A549 (cell line): ENCODE measurements at regions not wholly inside any gene's neighbourhood (a gene's known extent, or its start where the extent isn't known, plus 50 kb on each side); places are given as distances from the start of the nearest gene placed in this dataset.

ENCODE experiments used
- ATAC-seq, 2 experiments: fragments of 200-7000 bp in 1 of 2; fragments of >200 bp in 1 of 2; cut with Nextera tagmentation in 1 of 2; cut with Tn5 transposase in 1 of 2; 3 replicates each; pipeline versions ENCODE4 v1.8.0 to v1.9.1; 2018 to 2020; ENCODE audit warnings: mild to moderate bottlenecking in 1 of 2, moderate library complexity in 1 of 2
- CTCF ChIA-PET: fragments of 300-600 bp; sonication (Branson Sonifier 250); formaldehyde crosslinking; extraction: SDS; loops from one replicate; lab custom pipeline; 2021; ENCODE audit warnings: antibody characterized with exemption, inconsistent platforms; lab: Yijun Ruan, JAX
- POLR2A ChIA-PET: fragments of 350-600 bp; formaldehyde crosslinking; extraction: SDS; loops from one replicate; lab custom pipeline; 2021; ENCODE audit warnings: antibody characterized with exemption, inconsistent platforms; lab: Yijun Ruan, JAX
- DNase-seq, 2 experiments: peaks; one replicate each; pipeline versions ENCODE4 v3.0.0 to v3.0.0-alpha.2; 2011 to 2016; ENCODE audit warnings: low read depth in 1 of 2, low spot score in 1 of 2
- FAIRE-seq: peaks from 2 replicates; lab custom pipeline; 2011; peaks lifted over from hg19 to GRCh38; lab: Jason Lieb, UNC
- H3K27ac ChIP-seq, 2 experiments: fragments of >200 bp; sonication (Bioruptor Twin); formaldehyde crosslinking; 3 replicates each; pipeline ENCODE4 v1.5.1; 2016 to 2017
- H3K4me1 ChIP-seq: fragments of >200 bp; sonication (Bioruptor Twin); formaldehyde crosslinking; 3 replicates; pipeline ENCODE4 v1.6.1; 2016
- H3K4me2 ChIP-seq: fragments of >200 bp; sonication (Bioruptor Twin); formaldehyde crosslinking; 3 replicates; pipeline ENCODE4 v1.6.1; 2016
- H3K4me3 ChIP-seq: fragments of >200 bp; sonication (Bioruptor Twin); formaldehyde crosslinking; 3 replicates; pipeline ENCODE4 v1.5.1; 2016
- H3K9me3 ChIP-seq: fragments of >200 bp; sonication (Bioruptor Twin); formaldehyde crosslinking; 3 replicates; pipeline ENCODE4 v1.6.1; 2016
- CBX8 ChIP-seq: fragments of 200-600 bp; sonication (generic); IDR thresholded peaks from 2 replicates; pipeline ENCODE4 v1.6.1; 2016
- CEBPB ChIP-seq, 2 experiments: fragments of >200 bp in 1 of 2; sonication (Bioruptor Twin) in 1 of 2; formaldehyde crosslinking in 1 of 2; IDR thresholded peaks; 2 replicates each; pipeline ENCODE4 v1.6.1; 2012 to 2016
- ESRRA ChIP-seq: fragments of 150-350 bp; IDR thresholded peaks from 2 replicates; pipeline ENCODE4 v1.6.1; 2014; ENCODE audit warnings: mild to moderate bottlenecking, low read length, borderline replicate concordance
- FOXS1 ChIP-seq: fragments of 250-450 bp; sonication (Bioruptor Pico); IDR thresholded peaks from 2 replicates; pipeline ENCODE4 v1.5.0; 2020; ENCODE audit warnings: mild to moderate bottlenecking, moderate library complexity
- GATA3 ChIP-seq: IDR thresholded peaks from 2 replicates; pipeline ENCODE4 v1.6.1; 2012; ENCODE audit warnings: borderline replicate concordance
- HDAC2 ChIP-seq: fragments of 200-600 bp; sonication (generic); IDR thresholded peaks from 2 replicates; pipeline ENCODE4 v1.6.1; 2016
- KDM5A ChIP-seq: fragments of 200-600 bp; sonication (generic); IDR thresholded peaks from 2 replicates; pipeline ENCODE4 v1.6.1; 2016; ENCODE audit warnings: antibody characterized with exemption, mild to moderate bottlenecking
- MAFK ChIP-seq: fragments of 450-650 bp; IDR thresholded peaks from 2 replicates; pipeline ENCODE4 v1.6.1; 2014; ENCODE audit not compliant: partially characterized antibody
- MYC ChIP-seq: IDR thresholded peaks from 2 replicates; pipeline ENCODE4 v1.6.1; 2012; ENCODE audit warnings: mild to moderate bottlenecking, inconsistent platforms, low read length, improper control_type of control experiment, borderline replicate concordance
- PHF8 ChIP-seq: fragments of 200-600 bp; sonication (generic); IDR thresholded peaks from 2 replicates; pipeline ENCODE4 v1.6.1; 2016; ENCODE audit warnings: low read depth, mild to moderate bottlenecking, antibody characterized with exemption, moderate library complexity, borderline replicate concordance
- POLR2A ChIP-seq: IDR thresholded peaks from 2 replicates; pipeline ENCODE4 v1.6.1; 2012; ENCODE audit warnings: mild to moderate bottlenecking, low read length
- RAD21 ChIP-seq, 2 experiments: fragments of >200 bp in 1 of 2; sonication (Bioruptor Twin) in 1 of 2; formaldehyde crosslinking in 1 of 2; IDR thresholded peaks in 1 of 2; conservative IDR thresholded peaks in 1 of 2; 2 replicates in 1 of 2; 3 replicates in 1 of 2; pipeline ENCODE4 v1.6.1; 2012 to 2018; ENCODE audit warnings: inconsistent platforms in 1 of 2
- RARB ChIP-seq: fragments of 250-450 bp; sonication (Bioruptor Pico); IDR thresholded peaks from 2 replicates; pipeline ENCODE4 v1.8.0; 2021; ENCODE audit warnings: mild to moderate bottlenecking, moderate library complexity
- RCOR1 ChIP-seq: fragments of 150-350 bp; IDR thresholded peaks from 2 replicates; pipeline ENCODE4 v1.6.1; 2014; ENCODE audit warnings: antibody characterized with exemption, low read length, low read depth
- SMC3 ChIP-seq: fragments of >200 bp; sonication (Bioruptor Twin); formaldehyde crosslinking; IDR thresholded peaks from 3 replicates; pipeline ENCODE4 v1.6.1; 2018; ENCODE audit warnings: inconsistent platforms
- SREBF2 ChIP-seq: fragments of 450-650 bp; IDR thresholded peaks from 2 replicates; pipeline ENCODE4 v1.6.1; 2014; ENCODE audit warnings: mild to moderate bottlenecking, moderate library complexity
- TFCP2L1 ChIP-seq: fragments of 250-450 bp; sonication (Bioruptor Pico); IDR thresholded peaks from 2 replicates; pipeline ENCODE4 v1.5.0; 2021; ENCODE audit warnings: mild to moderate bottlenecking
- TP53 ChIP-seq: fragments of 250-450 bp; sonication (Bioruptor Pico); IDR thresholded peaks from 2 replicates; pipeline ENCODE4 v1.5.0; 2021; ENCODE audit warnings: mild to moderate bottlenecking, moderate library complexity
- ZC3H11A ChIP-seq: fragments of 450-650 bp; IDR thresholded peaks from 2 replicates; pipeline ENCODE4 v1.6.1; 2014; ENCODE audit warnings: antibody characterized with exemption, mild to moderate bottlenecking
- WGBS: methylation state at CpG from one replicate; pipeline ENCODE4 v1.1.6; 2017; ENCODE audit errors: missing lambda C conversion rate; 5-methylcytosine and 5-hydroxymethylcytosine counted together
- TF ChIP-seq, protein P1 (sequence below): fragments of >200 bp; sonication (Bioruptor Twin); formaldehyde crosslinking; IDR thresholded peaks from 3 replicates; pipeline ENCODE4 v1.5.1; 2016
- TF ChIP-seq, protein P2 (sequence below): IDR thresholded peaks from 2 replicates; pipeline ENCODE4 v1.6.1; 2012; ENCODE audit warnings: low read depth, borderline replicate concordance
- TF ChIP-seq, protein P3 (sequence below): fragments of >200 bp; sonication (Bioruptor Twin); formaldehyde crosslinking; IDR thresholded peaks from 3 replicates; pipeline ENCODE4 v1.6.1; 2016
- TF ChIP-seq, protein P4 (sequence below): fragments of >200 bp; sonication (Bioruptor Twin); formaldehyde crosslinking; IDR thresholded peaks from 2 replicates; pipeline ENCODE4 v1.6.1; 2016
- TF ChIP-seq, protein P5 (sequence below): fragments of 150-350 bp; IDR thresholded peaks from 2 replicates; pipeline ENCODE4 v1.6.1; 2014; ENCODE audit warnings: low read depth, mild to moderate bottlenecking, low read length
- TF ChIP-seq, protein P6 (sequence below): IDR thresholded peaks from 2 replicates; pipeline ENCODE4 v1.6.1; 2012

DNA sequence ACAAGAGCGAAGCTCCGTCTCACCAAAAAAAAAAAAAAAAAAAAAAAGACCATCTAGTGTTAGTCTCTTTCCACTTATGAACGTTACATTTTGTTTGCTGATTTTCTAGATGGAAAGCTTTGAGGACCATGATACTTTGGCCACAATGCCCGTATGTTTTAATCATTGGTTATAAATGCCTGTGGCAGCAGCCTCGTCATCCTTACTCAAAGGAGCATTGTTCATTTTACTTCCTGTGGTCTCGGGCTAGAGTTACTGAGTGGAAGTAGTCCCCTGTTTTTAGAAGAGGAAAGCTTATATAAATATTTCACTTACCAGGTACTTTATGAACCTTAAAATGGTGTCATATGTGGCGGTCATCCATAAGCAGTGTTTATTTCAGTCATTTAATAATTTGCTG is 359.9 kb downstream of the AEBP2 start:
- WGBS = 77% methylated on average over 7 of the region's 7 CpGs
- Histone ChIP-seq H3K4me1 (no peaks in the 10 kb centered on the region), H3K4me2 (no peak overlapping the region), H3K4me3 (no peak overlapping the region), H3K27ac (no peak overlapping the region), H3K9me3 (no peaks in the 10 kb centered on the region)
- ChIA-PET CTCF (no interaction called here), POLR2A (no interaction called here)
- DNase-seq = no peak
- TF ChIP-seq CEBPB (IDR thresholded peaks at IDR 0.05) = no peak
- TF ChIP-seq FOXS1 (CRISPR knock-in tag) = no peak
- TF ChIP-seq TP53 = no peak
- TF ChIP-seq CBX8 = no peak
- TF ChIP-seq POLR2A = no peak
- TF ChIP-seq, protein P1, sequence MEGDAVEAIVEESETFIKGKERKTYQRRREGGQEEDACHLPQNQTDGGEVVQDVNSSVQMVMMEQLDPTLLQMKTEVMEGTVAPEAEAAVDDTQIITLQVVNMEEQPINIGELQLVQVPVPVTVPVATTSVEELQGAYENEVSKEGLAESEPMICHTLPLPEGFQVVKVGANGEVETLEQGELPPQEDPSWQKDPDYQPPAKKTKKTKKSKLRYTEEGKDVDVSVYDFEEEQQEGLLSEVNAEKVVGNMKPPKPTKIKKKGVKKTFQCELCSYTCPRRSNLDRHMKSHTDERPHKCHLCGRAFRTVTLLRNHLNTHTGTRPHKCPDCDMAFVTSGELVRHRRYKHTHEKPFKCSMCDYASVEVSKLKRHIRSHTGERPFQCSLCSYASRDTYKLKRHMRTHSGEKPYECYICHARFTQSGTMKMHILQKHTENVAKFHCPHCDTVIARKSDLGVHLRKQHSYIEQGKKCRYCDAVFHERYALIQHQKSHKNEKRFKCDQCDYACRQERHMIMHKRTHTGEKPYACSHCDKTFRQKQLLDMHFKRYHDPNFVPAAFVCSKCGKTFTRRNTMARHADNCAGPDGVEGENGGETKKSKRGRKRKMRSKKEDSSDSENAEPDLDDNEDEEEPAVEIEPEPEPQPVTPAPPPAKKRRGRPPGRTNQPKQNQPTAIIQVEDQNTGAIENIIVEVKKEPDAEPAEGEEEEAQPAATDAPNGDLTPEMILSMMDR = no peak
- TF ChIP-seq RARB (CRISPR knock-in tag) = no peak
- TF ChIP-seq, protein P2, sequence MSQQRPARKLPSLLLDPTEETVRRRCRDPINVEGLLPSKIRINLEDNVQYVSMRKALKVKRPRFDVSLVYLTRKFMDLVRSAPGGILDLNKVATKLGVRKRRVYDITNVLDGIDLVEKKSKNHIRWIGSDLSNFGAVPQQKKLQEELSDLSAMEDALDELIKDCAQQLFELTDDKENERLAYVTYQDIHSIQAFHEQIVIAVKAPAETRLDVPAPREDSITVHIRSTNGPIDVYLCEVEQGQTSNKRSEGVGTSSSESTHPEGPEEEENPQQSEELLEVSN = no peak
- TF ChIP-seq SMC3 = no peak
- TF ChIP-seq, protein P3, sequence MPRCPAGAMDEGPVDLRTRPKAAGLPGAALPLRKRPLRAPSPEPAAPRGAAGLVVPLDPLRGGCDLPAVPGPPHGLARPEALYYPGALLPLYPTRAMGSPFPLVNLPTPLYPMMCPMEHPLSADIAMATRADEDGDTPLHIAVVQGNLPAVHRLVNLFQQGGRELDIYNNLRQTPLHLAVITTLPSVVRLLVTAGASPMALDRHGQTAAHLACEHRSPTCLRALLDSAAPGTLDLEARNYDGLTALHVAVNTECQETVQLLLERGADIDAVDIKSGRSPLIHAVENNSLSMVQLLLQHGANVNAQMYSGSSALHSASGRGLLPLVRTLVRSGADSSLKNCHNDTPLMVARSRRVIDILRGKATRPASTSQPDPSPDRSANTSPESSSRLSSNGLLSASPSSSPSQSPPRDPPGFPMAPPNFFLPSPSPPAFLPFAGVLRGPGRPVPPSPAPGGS = no peak
- no peak for TF ChIP-seq KDM5A
- no peak for TF ChIP-seq RCOR1
- TF ChIP-seq, protein P4, sequence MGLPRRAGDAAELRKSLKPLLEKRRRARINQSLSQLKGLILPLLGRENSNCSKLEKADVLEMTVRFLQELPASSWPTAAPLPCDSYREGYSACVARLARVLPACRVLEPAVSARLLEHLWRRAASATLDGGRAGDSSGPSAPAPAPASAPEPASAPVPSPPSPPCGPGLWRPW = no peak
- ATAC-seq = no peak
- no peak for FAIRE-seq

DNA sequence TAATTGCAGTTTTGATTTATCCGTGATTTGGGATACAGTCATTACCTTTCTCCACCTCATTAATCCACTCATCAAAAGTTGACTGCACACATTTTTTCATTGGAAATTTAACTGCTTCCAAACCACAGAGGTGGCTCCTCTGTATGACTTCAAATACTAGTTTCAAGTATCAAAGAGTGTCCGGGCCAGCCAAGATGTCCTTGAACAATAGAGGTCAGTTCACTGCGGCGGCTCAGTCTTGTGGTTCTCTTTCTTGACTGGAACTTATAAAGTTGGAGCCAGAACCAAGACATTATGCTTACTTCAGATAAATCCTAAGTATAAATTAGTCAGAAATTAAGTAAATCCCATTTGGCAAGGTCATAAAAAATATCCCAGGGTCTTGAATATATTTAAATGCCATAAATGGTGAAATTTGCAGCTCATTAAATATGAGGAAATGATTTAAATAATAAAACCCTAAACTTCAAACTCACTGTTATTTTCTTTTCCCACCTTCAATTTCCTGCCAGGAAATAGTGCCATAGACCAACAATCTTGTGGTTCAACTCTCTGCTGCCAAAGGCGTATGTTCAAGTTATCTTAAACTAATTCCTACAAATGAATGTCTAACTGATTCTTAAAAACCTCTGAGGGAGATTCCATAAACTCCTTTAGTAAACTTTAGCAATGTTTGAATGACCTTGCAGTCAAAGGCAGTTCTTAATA is 360.8 kb downstream of the AEBP2 start:
- Histone ChIP-seq H3K4me3 (no peak overlapping the region), H3K9me3 (no peaks in the 10 kb centered on the region), H3K27ac (no peak overlapping the region), H3K4me2 (no peak overlapping the region), H3K4me1 (no peaks in the 10 kb centered on the region)
- POLR2A ChIA-PET = no interaction called here
- CTCF ChIA-PET = no interaction called here
- DNase-seq (no peak), FAIRE-seq (no peak), ATAC-seq (no peak)
- WGBS = 68% methylated on average over 5 of the region's 5 CpGs
- TF ChIP-seq ZC3H11A = no peak
- no peak for TF ChIP-seq TFCP2L1 (CRISPR knock-in tag)
- TF ChIP-seq SMC3 = no peak
- TF ChIP-seq POLR2A = no peak
- TF ChIP-seq GATA3 = no peak
- TF ChIP-seq MAFK = no peak

DNA sequence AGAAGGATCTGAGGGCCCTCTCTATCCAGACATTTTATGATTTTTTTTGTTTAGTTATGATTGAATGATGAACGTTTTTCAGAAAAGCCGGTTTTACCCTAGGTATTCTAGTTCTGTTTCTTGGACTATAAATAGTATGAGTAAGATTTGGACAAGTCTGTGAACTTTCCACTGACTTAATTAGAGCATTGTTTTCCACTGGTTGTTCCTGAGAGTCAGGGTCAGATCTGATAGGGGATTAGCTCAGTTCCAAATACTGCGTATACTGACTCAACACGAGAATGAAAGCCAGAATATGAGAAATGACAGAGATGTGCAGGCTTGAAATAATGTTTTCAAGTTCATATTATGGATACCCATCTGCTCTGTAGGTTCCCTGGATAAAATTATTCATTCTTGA is 361.6 kb downstream of the AEBP2 start:
- Histone ChIP-seq H3K27ac (no peak overlapping the region), H3K4me3 (no peak overlapping the region), H3K4me1 (no peaks in the 10 kb centered on the region), H3K9me3 (no peaks in the 10 kb centered on the region), H3K4me2 (no peak overlapping the region)
- FAIRE-seq = no peak
- ChIA-PET POLR2A (no interaction called here), CTCF (no interaction called here)
- no peak for ATAC-seq
- WGBS = 53% methylated on average over 4 of the region's 4 CpGs
- DNase-seq = no peak
- TF ChIP-seq ESRRA (no peak), MYC (no peak), KDM5A (no peak), SMC3 (no peak), HDAC2 (no peak), TFCP2L1 (CRISPR knock-in tag) (no peak), PHF8 (no peak), SREBF2 (no peak), RAD21 (conservative IDR thresholded peaks at IDR 0.05 in 1 of 2, IDR thresholded peaks at IDR 0.05 in 1 of 2) (no peak), POLR2A (no peak)
- TF ChIP-seq, protein P2 = no peak
- TF ChIP-seq, protein P5, sequence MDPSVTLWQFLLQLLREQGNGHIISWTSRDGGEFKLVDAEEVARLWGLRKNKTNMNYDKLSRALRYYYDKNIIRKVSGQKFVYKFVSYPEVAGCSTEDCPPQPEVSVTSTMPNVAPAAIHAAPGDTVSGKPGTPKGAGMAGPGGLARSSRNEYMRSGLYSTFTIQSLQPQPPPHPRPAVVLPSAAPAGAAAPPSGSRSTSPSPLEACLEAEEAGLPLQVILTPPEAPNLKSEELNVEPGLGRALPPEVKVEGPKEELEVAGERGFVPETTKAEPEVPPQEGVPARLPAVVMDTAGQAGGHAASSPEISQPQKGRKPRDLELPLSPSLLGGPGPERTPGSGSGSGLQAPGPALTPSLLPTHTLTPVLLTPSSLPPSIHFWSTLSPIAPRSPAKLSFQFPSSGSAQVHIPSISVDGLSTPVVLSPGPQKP = no peak
- TF ChIP-seq, protein P6, sequence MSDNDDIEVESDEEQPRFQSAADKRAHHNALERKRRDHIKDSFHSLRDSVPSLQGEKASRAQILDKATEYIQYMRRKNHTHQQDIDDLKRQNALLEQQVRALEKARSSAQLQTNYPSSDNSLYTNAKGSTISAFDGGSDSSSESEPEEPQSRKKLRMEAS = no peak
